Hematopoietic multipotent progenitor cell treated with erythropoietin and hydrocortisone succinate and interleukin-3 and kit ligand, for 6 days (in vitro differentiated cells): ENCODE measurements at regions not wholly inside any gene's neighbourhood (a gene's known extent, or its start where the extent isn't known, plus 50 kb on each side); places are given as distances from the start of the nearest gene placed in this dataset.
A peak's percentile ranks its signal among the peaks of the same experiment; 100 is the strongest.

Experiments
- DNase-seq: peaks from one replicate; pipeline ENCODE4 v3.0.0-alpha.2; 2015

DNA sequence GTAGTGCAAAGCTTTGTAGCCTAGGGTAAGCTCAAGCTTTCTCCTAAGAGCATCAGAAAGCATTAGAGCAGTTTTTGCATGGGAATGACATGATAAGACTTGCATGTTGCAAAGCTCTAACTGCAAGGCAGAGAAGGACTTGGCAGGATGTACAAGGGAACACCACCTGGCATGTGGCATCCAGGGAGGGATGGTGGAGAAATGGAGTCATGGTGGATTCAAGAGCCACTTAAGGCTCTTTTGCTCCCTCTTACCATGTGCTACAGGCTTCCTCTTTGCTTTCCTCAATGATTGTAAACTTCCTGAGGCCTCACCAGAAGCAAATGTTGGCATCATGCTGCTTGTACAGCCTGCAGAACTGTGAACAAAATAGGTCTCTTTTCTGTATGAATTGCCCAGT is 266.0 kb downstream of the GLI2 start:
- no peak for DNase-seq

DNA sequence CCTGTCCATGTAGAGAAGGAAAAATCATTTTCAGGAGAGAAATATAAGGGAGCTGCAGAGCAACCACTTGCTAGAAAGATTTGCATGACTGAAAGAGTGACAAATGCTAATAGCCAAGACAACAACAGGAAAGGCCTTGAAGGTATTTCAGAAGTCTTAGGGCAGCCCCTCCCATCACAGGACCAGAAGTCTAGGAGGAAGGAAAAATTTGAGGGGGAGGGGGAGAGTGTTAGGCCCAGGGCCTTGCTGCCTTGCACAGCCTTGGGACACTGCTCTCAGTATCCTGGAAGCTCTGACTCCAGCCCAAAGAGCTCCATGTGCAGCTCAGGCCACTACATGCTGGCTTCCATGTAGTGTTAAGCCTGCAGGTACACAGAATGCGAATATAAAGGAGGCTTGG is 266.9 kb downstream of the GLI2 start:
- DNase-seq, result no peak

DNA sequence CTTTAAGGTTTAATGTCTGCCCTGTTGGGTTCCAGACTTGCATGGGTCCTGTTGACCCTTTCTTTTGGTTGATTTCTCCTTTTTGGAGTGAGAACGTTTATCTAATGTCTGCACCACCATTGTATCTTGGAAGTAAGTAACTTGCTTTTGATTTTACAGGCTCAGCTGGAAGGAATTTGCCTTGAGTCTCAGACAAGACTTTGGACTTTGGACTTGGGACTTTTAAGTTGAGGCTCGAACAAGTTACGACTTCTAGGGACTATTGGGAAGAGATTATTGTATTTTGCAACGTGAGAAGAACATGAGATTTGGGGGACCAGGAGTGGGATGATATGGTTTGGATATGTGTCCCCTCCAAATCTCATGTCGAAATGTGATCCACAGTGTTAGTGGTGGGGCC is 267.7 kb downstream of the GLI2 start:
- no peak for DNase-seq

DNA sequence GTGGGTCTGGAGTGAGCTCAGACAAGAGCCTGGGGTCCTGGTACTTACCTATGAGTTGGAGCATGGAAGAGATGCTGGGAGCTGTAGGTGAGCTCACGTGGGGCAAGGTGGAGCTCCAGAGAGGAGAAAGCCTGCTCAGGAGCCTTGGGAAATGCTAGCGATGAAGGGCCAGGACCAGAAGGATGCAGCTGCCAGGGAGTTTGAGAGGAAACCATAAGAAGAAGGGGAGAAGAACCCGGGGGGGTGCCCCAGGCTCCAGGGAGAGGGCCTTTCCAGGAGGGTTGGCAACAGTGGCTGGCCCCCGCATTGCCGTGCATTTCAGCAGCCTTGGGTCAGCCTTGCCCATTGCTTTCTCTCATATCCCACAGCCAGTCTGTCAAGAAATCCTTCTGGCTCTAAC is 268.7 kb downstream of the GLI2 start:
- DNase-seq, result no peak

DNA sequence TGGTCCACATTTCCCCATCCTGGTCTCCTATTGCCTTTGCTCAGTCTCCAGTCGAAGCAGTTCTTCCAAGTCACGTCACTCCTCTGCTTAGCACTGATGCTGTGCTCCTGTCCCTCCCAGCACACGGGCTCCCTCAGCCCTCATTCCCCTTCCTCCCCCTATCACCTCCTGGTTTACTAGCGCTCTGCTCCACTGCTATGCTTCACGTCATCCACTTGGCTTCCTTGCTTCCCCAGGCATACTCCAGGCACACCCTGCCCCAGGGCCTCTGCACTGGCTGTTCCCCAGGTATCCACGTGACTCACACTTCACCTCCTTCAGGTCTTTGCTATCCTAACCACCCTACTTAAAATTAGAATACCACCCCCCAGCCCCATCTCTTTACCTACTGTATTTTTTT is 269.3 kb downstream of the GLI2 start:
- no peak for DNase-seq

DNA sequence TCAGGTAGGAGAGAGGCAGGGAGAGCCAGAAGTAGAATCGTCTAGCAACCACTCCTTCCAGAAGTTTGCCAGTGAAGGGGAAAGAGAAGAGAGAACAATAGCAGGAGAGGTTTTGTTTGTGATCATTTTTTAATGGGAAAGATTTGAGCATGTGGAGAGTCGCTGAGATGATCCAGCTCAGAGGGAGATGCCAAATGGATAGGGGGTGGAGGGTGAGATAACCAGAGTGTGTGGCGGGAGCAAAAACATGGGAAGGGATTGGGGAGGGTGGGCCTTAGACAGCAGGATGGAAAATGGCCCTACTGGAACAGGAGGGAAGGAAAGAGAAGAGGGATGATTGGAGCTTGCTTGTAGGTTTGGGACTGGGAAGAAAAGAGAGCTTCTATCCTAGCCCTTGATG is 269.8 kb downstream of the GLI2 start:
- DNase-seq, result no peak

DNA sequence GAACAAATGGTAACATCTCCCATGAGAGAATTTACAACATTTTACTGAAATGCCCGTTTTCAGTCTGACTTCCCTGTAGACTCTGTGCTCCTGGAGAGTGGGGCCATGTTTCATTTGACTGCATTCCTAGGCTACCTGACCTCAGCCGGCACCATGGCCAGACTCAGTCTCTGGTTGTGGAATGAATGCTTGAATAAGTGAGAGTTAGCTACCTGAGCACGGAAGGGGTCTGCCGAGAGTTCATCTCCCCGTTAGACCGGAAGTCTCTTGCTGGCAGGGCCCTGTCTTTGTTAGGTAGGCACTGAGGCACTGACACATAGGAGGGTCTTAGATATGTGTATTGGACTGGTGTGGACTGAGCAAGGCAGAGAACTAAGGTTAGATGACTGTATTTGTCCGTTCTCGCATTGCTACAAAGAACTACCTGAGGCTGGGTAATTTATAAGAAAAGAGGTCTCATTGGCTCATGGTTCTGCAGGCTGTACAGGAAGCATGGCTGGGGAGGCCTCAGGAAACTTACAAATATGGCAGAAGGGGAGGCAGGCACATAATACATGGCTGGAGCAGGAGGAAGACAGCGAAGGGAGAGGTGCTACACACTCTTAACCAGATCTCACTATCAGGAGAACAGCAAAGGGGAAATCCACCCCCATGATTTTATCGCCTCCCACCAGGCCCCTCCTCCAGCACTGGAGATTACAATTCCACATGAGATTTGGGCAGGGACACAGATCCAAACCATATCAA is 271.2 kb downstream of the GLI2 start:
- no peak for DNase-seq

DNA sequence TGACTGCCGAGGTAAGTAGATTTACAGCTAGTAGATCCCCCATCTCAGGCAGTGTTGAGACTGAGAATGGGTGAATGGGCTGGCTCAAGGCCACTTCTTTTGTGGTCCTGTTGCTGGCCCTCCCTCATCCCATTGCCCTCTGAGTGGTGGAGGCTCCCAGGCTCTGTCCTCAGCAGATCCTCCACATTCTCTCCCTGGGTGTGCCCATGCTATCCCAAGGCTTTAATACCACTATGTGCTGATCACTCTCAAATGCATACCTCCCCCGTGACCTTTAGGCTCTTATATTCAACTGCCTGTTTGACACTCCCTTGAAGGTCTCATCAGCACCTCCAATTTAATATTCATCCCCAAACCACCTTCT is 271.8 kb downstream of the GLI2 start:
- DNase-seq, result no peak

DNA sequence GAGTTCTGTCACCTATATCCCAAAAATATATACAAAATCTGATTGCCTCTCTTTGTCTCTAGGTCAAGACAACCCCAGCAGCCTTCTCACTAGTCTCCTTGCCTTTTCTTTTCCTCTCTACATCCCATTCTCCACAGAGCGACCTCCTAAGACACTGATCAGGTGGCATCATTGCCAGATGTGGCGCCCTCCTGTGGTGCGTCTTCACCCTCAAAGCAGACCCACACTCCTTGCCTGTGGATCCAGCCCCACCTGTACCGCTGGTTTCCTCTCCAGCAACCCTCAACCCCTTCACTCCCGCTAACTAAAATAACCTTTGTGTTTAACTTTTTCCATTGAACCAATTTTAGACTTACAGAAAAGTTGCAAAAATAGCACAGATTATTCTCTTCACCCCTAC is 273.3 kb downstream of the GLI2 start:
- DNase-seq, result peak; percentile 17

DNA sequence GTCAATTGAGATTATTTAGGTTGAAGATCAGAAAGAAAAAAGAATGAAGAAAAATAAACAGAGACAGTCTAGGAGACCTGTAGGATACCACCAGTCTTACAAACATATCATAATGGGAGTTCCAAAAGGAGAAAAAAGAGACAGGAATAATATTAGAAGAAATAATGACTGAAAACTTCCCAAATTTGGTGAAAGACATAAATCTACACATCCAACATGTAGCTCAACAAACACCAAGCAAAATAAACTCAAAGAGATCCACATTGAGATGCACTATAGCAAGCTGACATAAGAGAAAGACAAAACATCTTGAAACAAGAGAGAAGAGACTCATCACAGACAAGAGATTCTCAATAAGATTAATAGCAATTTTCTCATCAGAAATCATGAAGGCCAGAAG is 274.0 kb downstream of the TFCP2L1 start:
- no peak for DNase-seq

DNA sequence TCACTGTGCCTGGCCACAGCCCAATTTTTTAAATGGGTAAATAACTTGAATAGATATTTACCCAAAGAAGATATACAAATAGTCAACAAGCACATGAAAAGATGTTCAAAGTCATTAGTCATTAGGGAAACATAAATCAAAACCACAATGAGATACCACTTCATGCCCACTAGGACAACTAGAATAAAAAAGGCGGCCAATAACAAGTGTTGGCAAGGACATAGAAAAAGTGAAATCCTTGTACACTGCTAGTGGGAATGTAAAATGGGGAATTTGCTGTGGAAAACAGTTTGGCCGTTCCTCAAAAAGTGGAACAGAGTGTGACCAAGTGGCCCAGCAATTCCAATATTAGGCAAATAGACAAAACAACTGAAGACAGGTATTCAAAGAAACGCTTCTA is 270.1 kb downstream of the TFCP2L1 start:
- no peak for DNase-seq

DNA sequence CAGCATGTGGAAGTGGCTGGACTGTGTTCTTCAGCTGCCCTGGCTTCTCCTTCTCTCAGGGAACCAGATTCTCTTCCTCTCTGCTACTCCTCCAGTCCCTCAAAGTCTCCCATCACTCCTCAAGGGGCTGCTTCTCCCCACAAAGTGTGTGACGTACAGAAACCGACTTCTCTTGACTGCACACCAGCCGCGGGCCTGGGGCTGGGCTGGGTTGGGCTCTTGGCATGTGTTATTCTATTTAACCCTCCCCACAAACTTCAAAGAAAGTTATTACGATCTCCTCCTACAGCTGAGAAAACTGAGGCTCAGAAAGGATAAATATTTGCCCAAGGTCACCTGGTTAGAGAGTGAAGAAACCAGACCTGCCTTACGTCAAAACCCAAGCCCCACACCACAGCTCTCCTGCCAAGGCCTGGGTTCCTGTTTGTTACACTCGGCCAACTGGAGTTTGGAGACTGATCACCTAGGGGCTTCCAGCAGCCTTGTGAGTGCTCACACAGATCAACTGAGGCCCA is 269.0 kb downstream of the TFCP2L1 start:
- DNase-seq, result no peak

DNA sequence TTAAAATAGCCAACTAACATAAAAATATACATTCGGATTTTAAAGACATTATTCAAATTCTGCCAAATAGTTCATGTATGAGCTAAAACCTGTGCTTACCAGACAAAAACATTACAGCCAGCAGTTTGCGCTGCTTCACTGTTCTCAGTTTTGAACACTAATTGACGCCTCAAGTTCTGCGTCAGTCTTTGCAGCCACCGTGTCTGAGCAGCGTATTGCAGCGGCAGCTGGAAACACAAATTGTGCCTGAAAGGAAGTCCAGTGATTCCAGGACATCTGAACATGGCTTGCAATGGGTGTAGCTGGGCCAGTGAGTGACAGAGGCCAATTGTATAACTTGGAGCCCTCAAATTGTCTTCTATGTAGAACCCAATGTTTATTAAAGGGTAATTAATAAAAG is 267.6 kb downstream of the TFCP2L1 start:
- DNase-seq, result no peak

DNA sequence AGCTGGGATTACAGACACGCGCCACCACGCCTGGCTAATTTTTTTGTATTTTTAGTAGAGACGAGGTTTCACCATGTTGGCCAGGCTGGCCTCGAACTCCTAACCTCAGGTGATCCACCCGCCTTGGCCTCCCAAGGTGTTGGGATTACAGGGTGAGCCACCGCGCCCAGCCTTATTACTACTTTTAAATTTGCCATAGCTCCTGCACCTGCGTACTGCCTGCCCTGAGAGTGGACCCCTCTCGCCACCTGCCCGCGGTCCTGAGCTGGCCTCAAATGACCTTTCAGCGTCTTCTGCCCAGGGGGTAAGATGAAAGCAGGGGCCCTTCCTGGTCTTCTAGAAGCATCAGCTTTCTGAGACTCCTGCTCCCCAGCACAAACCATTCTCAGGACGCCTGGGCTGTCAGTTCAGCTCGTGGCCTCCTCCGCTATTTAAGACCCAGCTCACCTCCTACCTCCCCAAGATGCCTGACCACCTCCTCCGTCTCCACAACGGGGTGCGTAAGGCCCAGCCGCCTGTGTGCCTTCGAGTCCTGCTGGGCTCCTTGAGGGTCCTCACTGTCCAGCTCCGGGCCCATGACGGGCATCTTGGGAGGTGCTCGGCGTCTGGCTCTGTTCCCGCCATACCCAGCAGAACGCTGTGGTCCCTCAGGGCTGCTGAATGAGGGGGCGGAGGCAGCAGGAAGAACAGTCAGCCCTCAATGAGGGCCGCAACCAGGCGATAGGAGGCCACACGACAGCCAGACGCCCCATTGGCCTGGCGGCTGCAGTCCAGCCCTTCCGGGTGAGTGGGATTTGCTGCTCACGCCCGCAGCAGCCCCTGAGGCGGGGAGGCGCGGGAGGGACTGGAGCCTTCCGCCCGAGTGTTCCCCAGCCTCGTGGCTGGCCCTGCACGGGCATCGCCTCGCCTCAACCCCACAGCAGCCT is 266.6 kb downstream of the TFCP2L1 start:
- no peak for DNase-seq

DNA sequence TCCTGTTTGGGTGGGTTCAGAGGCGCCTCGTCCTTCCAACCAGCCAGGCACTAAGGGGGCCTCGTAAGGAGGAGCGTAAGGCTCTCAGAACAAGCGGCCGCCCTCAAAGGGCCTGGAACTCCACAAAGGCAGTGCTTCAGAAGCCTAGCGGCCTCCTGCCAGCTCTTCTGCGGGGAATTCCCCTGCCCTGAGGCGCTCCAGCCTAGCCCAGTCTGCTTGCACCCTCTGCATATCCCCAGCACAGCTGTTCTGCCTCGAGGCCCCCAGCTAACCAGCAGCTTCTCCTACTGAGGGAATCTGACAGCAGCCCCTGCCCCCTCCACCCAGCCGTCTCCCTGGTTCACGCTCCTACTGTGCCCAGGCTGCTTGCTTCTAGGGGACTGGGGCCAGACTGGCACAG is 265.9 kb downstream of the TFCP2L1 start:
- DNase-seq, result no peak

DNA sequence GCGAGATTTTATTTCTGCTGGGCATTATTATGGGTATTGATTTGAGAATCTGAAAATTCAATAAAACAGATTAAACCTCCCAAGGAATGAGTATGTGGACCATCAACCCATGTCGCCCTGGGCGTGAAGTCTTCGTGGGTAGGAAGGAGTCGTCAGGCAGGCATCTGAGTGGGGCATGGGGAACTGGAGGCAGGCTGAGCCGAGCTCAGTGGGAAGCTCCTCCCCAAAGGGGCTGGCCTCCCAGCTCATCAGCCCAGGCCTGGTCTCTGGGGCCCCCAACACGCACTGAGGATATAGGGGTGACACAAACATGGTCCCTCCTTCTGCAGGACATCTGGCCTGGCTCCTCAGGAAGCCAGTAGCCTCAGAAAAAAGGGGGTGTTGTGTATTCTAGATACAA is 265.2 kb downstream of the TFCP2L1 start:
- no peak for DNase-seq

DNA sequence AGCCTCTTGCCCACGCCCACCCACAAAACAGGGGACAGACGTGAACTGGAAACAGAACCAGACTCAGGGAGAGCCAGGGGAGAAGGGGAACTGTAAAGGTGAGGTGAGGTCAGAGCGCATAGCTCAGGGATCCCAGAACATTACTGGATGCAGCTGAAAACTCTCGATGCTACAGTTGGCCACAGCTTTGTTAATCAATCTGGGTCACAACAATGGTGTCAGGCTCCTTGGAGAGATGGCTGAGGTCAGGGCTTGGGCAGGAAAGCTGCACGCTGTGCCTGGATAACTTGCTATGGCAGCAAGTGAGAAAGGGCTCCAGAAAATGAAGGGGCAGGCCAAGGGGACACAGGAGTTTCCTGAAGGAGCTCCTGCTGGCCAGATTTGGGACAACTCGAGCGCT is 263.3 kb downstream of the TFCP2L1 start:
- DNase-seq, result no peak

DNA sequence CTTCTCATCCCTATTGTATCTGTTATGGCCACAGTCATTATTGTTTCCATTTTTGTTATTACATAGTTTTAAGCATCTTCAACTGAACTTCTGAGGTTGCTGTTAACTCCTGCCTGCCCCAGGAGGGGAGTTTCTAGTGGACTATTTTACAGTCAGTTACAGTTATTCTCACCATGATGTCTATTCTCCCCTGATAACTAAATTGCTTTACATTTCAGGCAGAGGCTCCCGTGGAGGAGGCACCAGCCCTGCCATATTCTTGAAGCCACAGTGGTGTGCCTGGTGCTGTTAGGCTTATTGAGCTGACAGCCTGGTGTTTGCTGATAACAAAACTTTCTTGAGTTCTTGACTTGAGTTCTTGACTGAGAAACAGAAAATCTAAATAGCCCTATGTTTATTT is 256.4 kb downstream of the TFCP2L1 start:
- no peak for DNase-seq

DNA sequence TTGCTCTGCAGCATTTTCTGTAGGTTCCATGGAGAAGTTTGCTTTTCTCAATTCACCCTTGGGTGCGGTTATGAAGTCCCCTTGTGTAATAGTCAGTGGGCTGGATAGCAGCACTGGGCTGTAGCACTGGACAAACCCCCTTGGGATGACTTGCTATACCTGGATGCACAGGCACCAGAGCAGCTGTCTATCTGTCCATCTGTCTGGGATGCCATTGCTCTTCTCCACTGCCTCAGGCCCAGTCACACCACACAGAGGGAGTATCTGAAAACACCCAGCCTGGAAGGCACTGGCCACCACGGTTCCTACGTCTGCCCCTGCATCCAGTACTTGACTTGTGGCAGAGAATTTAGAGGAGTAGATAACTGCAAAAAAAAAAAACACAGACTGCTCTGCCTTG is 254.5 kb downstream of the TFCP2L1 start:
- DNase-seq, result no peak

DNA sequence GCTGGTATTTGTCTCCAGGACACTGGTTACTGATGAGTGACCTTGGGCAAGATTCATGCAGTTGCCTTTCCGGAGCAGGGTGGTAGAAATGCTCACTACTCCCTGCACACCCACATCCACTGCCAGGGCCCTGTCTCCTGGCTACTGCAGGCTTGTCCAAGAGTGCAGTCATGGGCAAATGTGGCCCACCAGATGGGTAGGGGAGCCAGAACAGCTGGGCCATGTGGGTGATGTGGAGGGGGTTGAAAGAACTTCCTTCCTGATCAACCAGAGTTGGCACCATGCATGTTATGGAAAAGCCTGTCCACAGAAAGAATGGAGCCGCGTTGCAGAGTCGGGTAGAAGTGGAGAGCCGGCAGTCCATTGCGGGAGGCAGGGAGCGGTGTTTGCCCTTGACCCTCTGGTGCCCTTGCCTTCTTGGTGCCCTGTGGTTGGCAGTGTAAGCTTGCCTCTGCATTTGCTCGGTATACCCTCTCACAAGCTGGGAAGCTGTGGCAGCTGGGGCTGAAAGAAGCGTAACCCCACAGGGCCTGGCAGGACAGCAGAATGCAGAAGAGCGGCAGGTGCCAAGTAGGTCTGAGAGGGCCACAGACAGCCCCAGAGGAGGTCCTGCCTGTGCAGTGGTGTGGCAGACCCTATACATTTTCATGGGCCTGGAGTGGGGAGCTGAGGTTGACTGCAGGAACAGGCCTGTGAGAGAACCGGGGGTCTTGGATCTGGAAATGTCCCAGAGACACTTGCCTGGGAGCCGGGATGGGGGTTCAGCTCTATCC is 253.2 kb downstream of the TFCP2L1 start:
- DNase-seq, result no peak

DNA sequence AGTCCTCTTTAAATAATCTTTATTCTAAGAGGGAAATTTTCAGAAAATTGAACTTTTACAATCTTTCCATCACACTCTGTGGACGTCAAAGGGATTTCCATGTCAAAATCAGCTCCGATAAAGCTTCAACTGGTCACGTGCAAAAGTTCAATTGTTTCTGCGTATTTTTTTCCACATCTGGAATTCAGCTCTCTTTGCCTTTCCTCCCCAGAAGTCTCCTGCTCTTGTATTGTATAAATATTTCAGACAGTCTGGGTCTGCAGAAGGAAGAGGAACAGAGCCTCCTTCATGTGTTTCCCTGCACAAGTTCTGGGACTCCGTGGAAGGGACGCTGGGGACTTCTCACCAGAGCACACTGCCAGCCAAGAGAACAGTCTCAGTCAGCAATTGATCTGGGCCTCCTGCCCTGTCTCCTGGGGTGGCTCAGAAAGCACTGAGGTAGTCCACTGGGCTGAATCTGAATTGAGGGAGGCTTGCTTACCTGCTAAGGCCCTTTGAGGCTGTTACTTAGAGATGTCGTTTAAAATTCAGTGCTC is 251.5 kb downstream of the TFCP2L1 start:
- no peak for DNase-seq

DNA sequence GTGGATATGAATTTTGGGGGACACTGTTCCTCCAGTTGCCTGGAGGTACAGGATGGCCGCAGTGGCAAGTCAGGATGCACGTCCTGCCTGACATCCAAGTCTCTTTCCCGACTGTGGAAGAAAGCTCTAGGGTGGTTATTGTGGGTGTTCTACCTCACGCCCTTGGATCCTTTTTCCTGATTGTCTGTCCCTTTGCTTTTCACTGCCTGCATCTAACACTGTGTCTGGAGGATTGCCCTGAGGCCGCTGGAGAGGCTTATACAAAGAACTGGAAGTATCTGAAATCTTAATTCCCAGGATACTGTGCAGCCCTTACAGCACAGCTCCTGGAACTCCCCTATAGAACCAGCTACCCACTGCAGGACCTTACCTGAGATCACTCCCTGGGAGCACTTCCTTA is 250.5 kb downstream of the TFCP2L1 start:
- DNase-seq, result no peak

DNA sequence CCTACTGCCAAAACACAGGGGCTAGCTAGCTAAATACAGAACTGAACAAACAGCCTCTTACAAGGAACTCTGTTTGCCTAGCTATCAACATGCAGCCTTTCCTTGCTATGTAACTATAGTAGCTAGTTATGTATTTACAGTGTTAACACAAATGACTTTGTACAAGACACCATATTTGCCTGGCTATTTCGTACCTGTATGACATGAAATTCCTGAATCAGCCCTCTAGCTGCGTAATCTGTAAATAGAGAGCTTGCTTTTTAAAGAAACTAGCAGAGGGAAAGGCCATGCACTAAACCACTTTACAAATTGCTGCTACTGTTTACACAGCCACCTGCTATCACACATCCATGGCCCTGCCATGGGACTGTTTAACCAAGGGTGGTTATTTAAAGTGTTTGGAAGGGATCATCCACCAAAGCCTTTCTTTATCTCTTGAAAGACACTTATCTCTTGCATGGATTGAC is 248.7 kb downstream of the TFCP2L1 start:
- no peak for DNase-seq
